DMS53 (cell line): ENCODE measurements at regions not wholly inside any gene's neighbourhood (a gene's known extent, or its start where the extent isn't known, plus 50 kb on each side); places are given as distances from the start of the nearest gene placed in this dataset.

ENCODE experiments used
- DNase-seq: peaks from one replicate; lab custom pipeline; 2025; lab: John Stamatoyannopoulos, UW

- DNase-seq = no peak
These were observed 179.9 kb downstream of the ZIC1 start for GRCh38 chr3:147589016-147589415.

GRCh38 chr3:147604136-147604535 is 195.0 kb downstream of the ZIC1 start:
- no peak for DNase-seq

GRCh38 chr3:147613725-147614124 is 204.6 kb downstream of the ZIC1 start:
- peak; percentile 1 for DNase-seq

- no peak for DNase-seq
These were observed 205.0 kb downstream of the ZIC1 start for GRCh38 chr3:147614210-147614609.

- DNase-seq = no peak
These were observed 205.9 kb downstream of the ZIC1 start for GRCh38 chr3:147615035-147615434.

GRCh38 chr3:147616998-147617619 is 207.9 kb downstream of the ZIC1 start:
- peak; percentile 75 for DNase-seq

- no peak for DNase-seq
These were observed 209.5 kb downstream of the ZIC1 start for GRCh38 chr3:147618691-147619090.

GRCh38 chr3:147619921-147620560 is 210.9 kb downstream of the ZIC1 start:
- DNase-seq = no peak

- no peak for DNase-seq
These were observed 211.7 kb downstream of the ZIC1 start for GRCh38 chr3:147620906-147621305.

GRCh38 chr3:147630921-147631415 is 221.8 kb downstream of the ZIC1 start:
- no peak for DNase-seq

GRCh38 chr3:147640781-147641180 is 231.6 kb downstream of the ZIC1 start:
- DNase-seq = no peak

GRCh38 chr3:147645761-147646160 is 236.6 kb downstream of the ZIC1 start:
- no peak for DNase-seq

GRCh38 chr3:147649475-147649874 is 240.3 kb downstream of the ZIC1 start:
- no peak for DNase-seq

GRCh38 chr3:147651107-147651778 is 242.1 kb downstream of the ZIC1 start:
- DNase-seq = peak; percentile 40

GRCh38 chr3:147652651-147653366 is 243.6 kb downstream of the ZIC1 start:
- DNase-seq = no peak

- DNase-seq = no peak
These were observed 244.3 kb downstream of the ZIC1 start for GRCh38 chr3:147653367-147653923.

GRCh38 chr3:147654827-147655226 is 245.7 kb downstream of the ZIC1 start:
- no peak for DNase-seq

GRCh38 chr3:147655236-147655635 is 246.1 kb downstream of the ZIC1 start:
- DNase-seq = no peak

GRCh38 chr3:147656023-147656422 is 246.9 kb downstream of the ZIC1 start:
- DNase-seq = no peak

- no peak for DNase-seq
These were observed 252.8 kb downstream of the ZIC1 start for GRCh38 chr3:147661916-147662315.

- no peak for DNase-seq
These were observed 253.5 kb downstream of the ZIC1 start for GRCh38 chr3:147662705-147663104.

- DNase-seq = no peak
These were observed 259.9 kb downstream of the ZIC1 start for GRCh38 chr3:147669077-147669476.
